ENCODE measurements at regions not wholly inside any gene's neighbourhood (a gene's known extent, or its start where the extent isn't known, plus 50 kb on each side); places are given as distances from the start of the nearest gene placed in this dataset.

- H3K4me2 ChIP-seq (ENCODE audit: insufficient read depth, insufficient read length, low read length), result no peak overlapping the region
- no peak overlapping the region for H3T11ph ChIP-seq (ENCODE audit: low read length)
- no peaks in the 10 kb centered on the region for H3K4me1 ChIP-seq (ENCODE audit: insufficient read depth, low read length)
- no peak overlapping the region for H3K9ac ChIP-seq (ENCODE audit: extremely low read depth, insufficient read length, low read length)
- no peaks in the 10 kb centered on the region for H4K20me1 ChIP-seq (ENCODE audit: control insufficient read depth, insufficient read depth, insufficient read length)
- no peak overlapping the region for H3K4ac ChIP-seq (ENCODE audit: low read depth, low read length)
- H3K27ac Mint-ChIP-seq, result no peak overlapping the region
- H4K5ac ChIP-seq (ENCODE audit: insufficient read length, low read depth, low read length), result no peak overlapping the region
- no peak overlapping the region for H2BK15ac ChIP-seq (ENCODE audit: low read depth, low read length)
- H2AFZ ChIP-seq (ENCODE audit: low read length), result no peak overlapping the region
- H3K36me3 Mint-ChIP-seq (ENCODE audit: insufficient read depth in 1 of 3, low read depth in 3 of 3), result no peaks in the 10 kb centered on the region
- WGBS (ENCODE audit: extremely low coverage, insufficient read length, low lambda C conversion rate), result no CpG with 5 or more reads among the region's 2 CpGs
- H2AK5ac ChIP-seq (ENCODE audit: insufficient read length, low read length), result no peak overlapping the region
- H4K8ac ChIP-seq (replicated peaks; ENCODE audit: insufficient read length, low read depth, low read length), result no peak overlapping the region
- H3K14ac ChIP-seq (ENCODE audit: insufficient read depth, low read length), result no peak overlapping the region
- no peak overlapping the region for H2BK5ac ChIP-seq (ENCODE audit: insufficient read length, low read length)
- H2BK120ac ChIP-seq (ENCODE audit: low read depth, low read length, poor library complexity, severe bottlenecking), result no peak overlapping the region
- H3K27me3 Mint-ChIP-seq (ENCODE audit: low read depth), result no peaks in the 10 kb centered on the region
- H3K18ac ChIP-seq (ENCODE audit: insufficient read length, low read depth, low read length), result no peak overlapping the region
- H3K27ac ChIP-seq (ENCODE audit: insufficient read length, low read depth, low read length), result no peak overlapping the region
- no peaks in the 10 kb centered on the region for H3K27me3 ChIP-seq (ENCODE audit: insufficient read depth, low read length)
- H2BK12ac ChIP-seq (ENCODE audit: insufficient read length, low read depth, low read length), result no peak overlapping the region
- H3K4me1 Mint-ChIP-seq, result no peaks in the 10 kb centered on the region; a peak in 1 of 4 replicates
- no peaks in the 10 kb centered on the region for H3K9me3 Mint-ChIP-seq
- no peaks in the 10 kb centered on the region for H3K9me3 ChIP-seq (ENCODE audit: control insufficient read depth, low read depth, low read length)
- no peak overlapping the region for H3K4me3 Mint-ChIP-seq
- no peak overlapping the region for H3K56ac ChIP-seq (ENCODE audit: insufficient read length, low read depth, low read length)
- H4K91ac ChIP-seq (ENCODE audit: insufficient read length, low read depth, low read length), result no peak overlapping the region
- no peak for DNase-seq
- H3K23me2 ChIP-seq (ENCODE audit: insufficient read length, low read depth, low read length, poor library complexity, severe bottlenecking), result no peaks in the 10 kb centered on the region
- no peaks in the 10 kb centered on the region for H3K79me1 ChIP-seq (ENCODE audit: insufficient read depth, low read depth, low read length, poor library complexity, severe bottlenecking)
- H3K23ac ChIP-seq (ENCODE audit: insufficient read length, low read depth, low read length), result no peak overlapping the region
- H2BK20ac ChIP-seq (ENCODE audit: low read depth, low read length, poor library complexity, severe bottlenecking), result no peak overlapping the region
- H3K79me2 ChIP-seq (ENCODE audit: insufficient read depth, low read length), result no peaks in the 10 kb centered on the region
- TF ChIP-seq CTCF (conservative IDR thresholded peaks at IDR 0.05), result no peak
Measured at GRCh38 chr3:104198131-104198530, 1168.6 kb upstream of the ALCAM start.
